ENCODE measurements at regions not wholly inside any gene's neighbourhood (a gene's known extent, or its start where the extent isn't known, plus 50 kb on each side); places are given as distances from the start of the nearest gene placed in this dataset.

DNA sequence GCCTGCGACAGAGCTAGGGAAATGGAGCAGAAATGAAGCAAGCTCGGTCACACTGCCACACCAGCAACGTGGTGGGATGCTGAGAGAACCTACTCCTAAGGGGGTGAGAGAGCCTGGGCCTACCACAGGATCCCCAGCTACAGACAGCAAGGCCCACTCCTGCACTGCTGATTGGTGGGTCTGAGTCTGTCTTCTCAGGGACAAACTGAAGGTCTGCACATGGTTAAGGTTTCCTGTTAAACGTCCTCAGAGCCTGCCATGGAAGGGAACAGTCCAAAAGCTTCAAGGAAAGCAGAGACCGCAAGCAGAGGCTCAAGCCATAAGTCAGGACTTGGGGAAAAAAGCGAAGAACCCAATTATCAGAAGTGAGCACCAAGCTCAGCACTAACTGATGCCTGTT lies 53.5 kb upstream of the MED4 start:
- TF ChIP-seq ZFP30 (CRISPR knock-in tag; IDR thresholded peaks at IDR 0.05) (no peak), ZC3H10 (CRISPR knock-in tag; IDR thresholded peaks at IDR 0.05) (no peak), ZNF8 (CRISPR knock-in tag; IDR thresholded peaks at IDR 0.05) (no peak), ARNTL (CRISPR knock-in tag; IDR thresholded peaks at IDR 0.05; ENCODE audit: borderline replicate concordance, low read depth) (no peak), CREB5 (CRISPR knock-in tag; IDR thresholded peaks at IDR 0.05; ENCODE audit: low read depth) (no peak), TSHZ2 (CRISPR knock-in tag; IDR thresholded peaks at IDR 0.05) (no peak), OSR1 (CRISPR knock-in tag; IDR thresholded peaks at IDR 0.05) (no peak), PATZ1 (CRISPR knock-in tag; IDR thresholded peaks at IDR 0.05; ENCODE audit: borderline replicate concordance) (no peak)

Measured in SK-N-SH treated with all-trans-retinoic acid at 6 μM for 48 hours (cell line).